IMR-90 (cell line): ENCODE measurements at regions not wholly inside any gene's neighbourhood (a gene's known extent, or its start where the extent isn't known, plus 50 kb on each side); places are given as distances from the start of the nearest gene placed in this dataset.

Experiments used
- ATAC-seq: fragments of 200-7000 bp; cut with Tn5 transposase; 2 replicates; pipeline ENCODE4 v1.9.1; 2020; ENCODE audit warnings: low read depth, mild to moderate bottlenecking, moderate library complexity
- BruUV-seq: library from RNA; stranded (reverse); fragments of 400-500 nt; replicated peaks from 2 replicates; lab custom pipeline; 2021; lab: Mats Ljungman, UMichigan
- CTCF ChIA-PET: fragments of 300-600 bp; formaldehyde crosslinking; extraction: SDS; loops from one replicate; lab custom pipeline; 2021; ENCODE audit warnings: antibody characterized with exemption; lab: Yijun Ruan, JAX
- POLR2A ChIA-PET: fragments of 300-600 bp; sonication (Branson Sonifier 250); formaldehyde crosslinking; loops from one replicate; lab custom pipeline; 2022; ENCODE audit warnings: antibody characterized with exemption; ENCODE audit not compliant: unreplicated experiment; lab: Charles Lee
- DNase-seq: peaks from one replicate; pipeline ENCODE4 v3.0.0; 2013
- H2AFZ ChIP-seq: replicated peaks from 2 replicates; pipeline ENCODE3; 2013; ENCODE audit warnings: low read length, mild to moderate bottlenecking; ENCODE audit not compliant: poor library complexity
- H2AK5ac ChIP-seq: 2 replicates; pipeline ENCODE4 v1.6.1; 2013; ENCODE audit warnings: low read depth, low read length, inconsistent platforms
- H2AK9ac ChIP-seq: replicated peaks from 2 replicates; pipeline ENCODE3; 2013; ENCODE audit warnings: mild to moderate bottlenecking, low read depth, low read length, moderate library complexity; ENCODE audit not compliant: poor library complexity
- H2BK120ac ChIP-seq: 2 replicates; pipeline ENCODE4 v1.6.1; 2013; ENCODE audit warnings: low read depth, low read length, inconsistent platforms
- H2BK15ac ChIP-seq: 3 replicates; pipeline ENCODE4 v1.6.1; 2013; ENCODE audit warnings: low read depth, low read length, inconsistent platforms
- H2BK20ac ChIP-seq: 2 replicates; pipeline ENCODE4 v1.6.1; 2013; ENCODE audit warnings: low read depth, mild to moderate bottlenecking, inconsistent platforms, low read length, moderate library complexity
- H2BK5ac ChIP-seq: 2 replicates; pipeline ENCODE4 v1.6.1; 2013; ENCODE audit warnings: mild to moderate bottlenecking, low read depth, low read length, inconsistent platforms; ENCODE audit not compliant: poor library complexity, severe bottlenecking
- H3K14ac ChIP-seq: replicated peaks from 2 replicates; pipeline ENCODE4 v1.6.1; 2013; ENCODE audit warnings: low read depth, low read length, inconsistent platforms
- H3K18ac ChIP-seq: 2 replicates; pipeline ENCODE4 v1.6.1; 2013; ENCODE audit warnings: low read depth, low read length, control low read depth
- H3K23ac ChIP-seq: 2 replicates; pipeline ENCODE4 v1.6.1; 2013; ENCODE audit warnings: low read depth, low read length, inconsistent platforms
- H3K27ac ChIP-seq: 2 replicates; pipeline ENCODE4 v1.5.1; 2013; ENCODE audit warnings: mild to moderate bottlenecking, control low read depth, low read length; ENCODE audit not compliant: insufficient read depth
- H3K27me3 ChIP-seq: 2 replicates; pipeline ENCODE4 v1.6.1; 2013; ENCODE audit warnings: low read length; ENCODE audit not compliant: control insufficient read depth, insufficient read depth
- H3K36me3 ChIP-seq: 2 replicates; pipeline ENCODE4 v1.6.1; 2013; ENCODE audit warnings: low read length, mixed read lengths; ENCODE audit not compliant: control insufficient read depth, insufficient read depth
- H3K4ac ChIP-seq: 2 replicates; pipeline ENCODE4 v1.6.1; 2013; ENCODE audit warnings: low read depth, low read length, inconsistent platforms
- H3K4me1 ChIP-seq: 2 replicates; pipeline ENCODE4 v1.6.1; 2013; ENCODE audit warnings: low read length, mixed read lengths; ENCODE audit not compliant: control insufficient read depth, insufficient read depth
- H3K4me2 ChIP-seq: 2 replicates; pipeline ENCODE4 v1.6.1; 2013; ENCODE audit warnings: low read depth, mild to moderate bottlenecking, control low read depth, low read length, moderate library complexity
- H3K4me3 ChIP-seq: 2 replicates; pipeline ENCODE4 v1.5.1; 2013; ENCODE audit warnings: low read depth, mild to moderate bottlenecking, control low read depth, low read length, moderate library complexity; ENCODE audit not compliant: insufficient read depth
- H3K56ac ChIP-seq: 2 replicates; pipeline ENCODE4 v1.6.1; 2013; ENCODE audit warnings: low read length, inconsistent platforms; ENCODE audit not compliant: insufficient read depth; ENCODE audit errors: extremely low read depth
- H3K79me1 ChIP-seq, 2 experiments: 2 replicates each; pipeline ENCODE4 v1.6.1; 2013; ENCODE audit warnings: low read length in 2 of 2, inconsistent platforms in 1 of 2, low read depth in 1 of 2
- H3K9ac ChIP-seq: 2 replicates; pipeline ENCODE4 v1.6.1; 2013; ENCODE audit warnings: low read depth, low read length, control low read depth
- H3K9me1 ChIP-seq: 2 replicates; pipeline ENCODE4 v1.6.1; 2013; ENCODE audit warnings: low read length, inconsistent platforms; ENCODE audit not compliant: insufficient read depth
- H3K9me3 ChIP-seq: 2 replicates; pipeline ENCODE4 v1.6.1; 2013; ENCODE audit warnings: low read length; ENCODE audit not compliant: control insufficient read depth, insufficient read depth
- H4K20me1 ChIP-seq: 2 replicates; pipeline ENCODE4 v1.6.1; 2013; ENCODE audit warnings: low read length, inconsistent platforms; ENCODE audit not compliant: insufficient read depth
- H4K5ac ChIP-seq: 2 replicates; pipeline ENCODE4 v1.6.1; 2013; ENCODE audit warnings: mild to moderate bottlenecking, low read depth, low read length, control low read depth
- H4K8ac ChIP-seq, 2 experiments: 2 replicates each; pipeline ENCODE4 v1.6.1; 2013; ENCODE audit warnings: low read depth in 2 of 2, low read length in 2 of 2, control low read depth in 1 of 2, inconsistent platforms in 1 of 2
- H4K91ac ChIP-seq: 2 replicates; pipeline ENCODE4 v1.6.1; 2013; ENCODE audit warnings: low read depth, low read length, inconsistent platforms; ENCODE audit not compliant: insufficient read depth
- BHLHE40 ChIP-seq: fragments of 150-350 bp; IDR thresholded peaks from 2 replicates; pipeline ENCODE4 v1.6.1; 2016; ENCODE audit warnings: mild to moderate bottlenecking, low read depth, low read length
- CEBPB ChIP-seq: IDR thresholded peaks from 2 replicates; pipeline ENCODE4 v1.6.1; 2012; ENCODE audit warnings: low read depth, low read length, improper control_type of control experiment
- CHD1 ChIP-seq: IDR thresholded peaks from 2 replicates; pipeline ENCODE4 v1.6.1; 2012; ENCODE audit warnings: low read depth, low read length, improper control_type of control experiment
- ELK1 ChIP-seq: fragments of 150-350 bp; IDR thresholded peaks from 2 replicates; pipeline ENCODE4 v1.6.1; 2016; ENCODE audit warnings: low read depth, mild to moderate bottlenecking, low read length, moderate library complexity, borderline replicate concordance
- FOS ChIP-seq: fragments of 150-350 bp; IDR thresholded peaks from 2 replicates; pipeline ENCODE4 v1.6.1; 2016; ENCODE audit warnings: low read depth, low read length
- MAFK ChIP-seq: IDR thresholded peaks from 2 replicates; pipeline ENCODE4 v1.6.1; 2012; ENCODE audit warnings: low read depth, low read length, improper control_type of control experiment
- MAZ ChIP-seq: IDR thresholded peaks from 2 replicates; pipeline ENCODE4 v1.6.1; 2012; ENCODE audit warnings: low read depth, mild to moderate bottlenecking, low read length, improper control_type of control experiment, moderate library complexity, borderline replicate concordance
- MXI1 ChIP-seq: IDR thresholded peaks from 2 replicates; pipeline ENCODE4 v1.6.1; 2012; ENCODE audit warnings: low read depth, mild to moderate bottlenecking, low read length, moderate library complexity, borderline replicate concordance
- POLR2A ChIP-seq: IDR thresholded peaks from 2 replicates; pipeline ENCODE4 v1.6.1; 2012; ENCODE audit warnings: mild to moderate bottlenecking, low read depth, low read length
- RAD21 ChIP-seq: IDR thresholded peaks from 2 replicates; pipeline ENCODE4 v1.6.1; 2012; ENCODE audit warnings: low read length, improper control_type of control experiment
- RCOR1 ChIP-seq: IDR thresholded peaks from 2 replicates; pipeline ENCODE4 v1.6.1; 2012; ENCODE audit warnings: mild to moderate bottlenecking, low read length, improper control_type of control experiment; ENCODE audit not compliant: insufficient replicate concordance
- SMC3 ChIP-seq: fragments of 150-350 bp; IDR thresholded peaks from 2 replicates; pipeline ENCODE4 v1.6.1; 2016; ENCODE audit warnings: low read depth, mild to moderate bottlenecking, antibody characterized with exemption, low read length, moderate library complexity
- WGBS, 2 experiments: methylation state at CpG; one replicate each; pipeline versions ENCODE4 v1.1.5 to v1.1.7; 2013; ENCODE audit warnings: missing lambda C conversion rate in 2 of 2; ENCODE audit not compliant: insufficient read length in 1 of 2; ENCODE audit errors: extremely low coverage in 2 of 2; 5-methylcytosine and 5-hydroxymethylcytosine counted together
- dilution Hi-C: fragments of 300-500 bp; cut with HindIII; formaldehyde crosslinking; loops from one replicate; pipeline ENCODE4 v1.14.3; 2018; ENCODE audit warnings: low sequenced_read_pairs; ENCODE audit not compliant: unreplicated experiment
- in situ Hi-C: fragments of 300-500 bp; cut with MboI; formaldehyde crosslinking; loops from 3 replicates; pipeline ENCODE4 v1.14.3; 2019; ENCODE audit warnings: low sequenced_read_pairs, inconsistent platforms, mixed read lengths
- intact Hi-C: fragments of 100-400 bp; cut with micrococcal nuclease; formaldehyde crosslinking; loops from 2 replicates; pipeline ENCODE4 v1.10.0; 2022
- TF ChIP-seq, protein P1 (sequence below): fragments of 150-350 bp; IDR thresholded peaks from 2 replicates; pipeline ENCODE4 v1.6.1; 2017; ENCODE audit warnings: mild to moderate bottlenecking, antibody characterized with exemption, low read length, low read depth

- no peaks in the 10 kb centered on the region for H4K20me1 ChIP-seq
- POLR2A ChIA-PET: no interaction called here
- H3K23ac ChIP-seq: no peak overlapping the region
- no peaks in the 10 kb centered on the region for H3K79me1 ChIP-seq
- no peak overlapping the region for H3K4ac ChIP-seq
- no peak overlapping the region for H3K18ac ChIP-seq
- no peaks in the 10 kb centered on the region for H3K9me1 ChIP-seq
- no peaks in the 10 kb centered on the region for H3K4me1 ChIP-seq
- H4K8ac ChIP-seq: no peak overlapping the region
- H3K4me2 ChIP-seq: no peak overlapping the region
- H4K91ac ChIP-seq: no peak overlapping the region
- no TSS peak for BruUV-seq
- H3K14ac ChIP-seq: no peak overlapping the region
- H2AK9ac ChIP-seq: no peak overlapping the region
- H3K36me3 ChIP-seq: no peaks in the 10 kb centered on the region
- ATAC-seq (no peak), DNase-seq (no peak)
- no peak overlapping the region for H3K9ac ChIP-seq
- TF ChIP-seq CEBPB (no peak), POLR2A (no peak), BHLHE40 (no peak), RAD21 (no peak), ELK1 (no peak), MXI1 (no peak), SMC3 (no peak), FOS (no peak), MAZ (no peak), RCOR1 (no peak), MAFK (no peak), CHD1 (no peak)
- TF ChIP-seq, protein P1, sequence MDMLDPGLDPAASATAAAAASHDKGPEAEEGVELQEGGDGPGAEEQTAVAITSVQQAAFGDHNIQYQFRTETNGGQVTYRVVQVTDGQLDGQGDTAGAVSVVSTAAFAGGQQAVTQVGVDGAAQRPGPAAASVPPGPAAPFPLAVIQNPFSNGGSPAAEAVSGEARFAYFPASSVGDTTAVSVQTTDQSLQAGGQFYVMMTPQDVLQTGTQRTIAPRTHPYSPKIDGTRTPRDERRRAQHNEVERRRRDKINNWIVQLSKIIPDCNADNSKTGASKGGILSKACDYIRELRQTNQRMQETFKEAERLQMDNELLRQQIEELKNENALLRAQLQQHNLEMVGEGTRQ: no peak
- CTCF ChIA-PET: no interaction called here
- H2BK20ac ChIP-seq: no peak overlapping the region
- in situ Hi-C loops: no loop called here
- H3K27me3 ChIP-seq: no peaks in the 10 kb centered on the region
- dilution Hi-C loops: no loop called here
- no peak overlapping the region for H2AFZ ChIP-seq
- H2AK5ac ChIP-seq: no peak overlapping the region
- no peak overlapping the region for H2BK120ac ChIP-seq
- H3K56ac ChIP-seq: no peak overlapping the region
- no peaks in the 10 kb centered on the region for H3K9me3 ChIP-seq
- no peak overlapping the region for H3K4me3 ChIP-seq
- intact Hi-C loops: no loop called here
- no peak overlapping the region for H3K27ac ChIP-seq
- H2BK15ac ChIP-seq: no peak overlapping the region
- H4K5ac ChIP-seq: no peak overlapping the region
- WGBS, 2 experiments: 50% methylated on average over 1 of the region's 6 CpGs; no CpG with 5 or more reads in 1 of the 2 experiments
- no peak overlapping the region for H2BK5ac ChIP-seq
Measured at GRCh38 chr4:157674699-157675098, 454.2 kb downstream of the GRIA2 start.
